H1 (cell line): ENCODE measurements at regions not wholly inside any gene's neighbourhood (a gene's known extent, or its start where the extent isn't known, plus 50 kb on each side); places are given as distances from the start of the nearest gene placed in this dataset.

Experiments used
- CTCF ChIA-PET: fragments of 300-600 bp; sonication (Branson Sonifier 250); formaldehyde crosslinking; loops from one replicate; lab custom pipeline; 2021; ENCODE audit not compliant: partially characterized antibody; lab: Charles Lee
- POLR2A ChIA-PET: fragments of 300-600 bp; sonication (Branson Sonifier 250); formaldehyde crosslinking; loops from one replicate; lab custom pipeline; 2021; ENCODE audit warnings: inconsistent platforms; ENCODE audit not compliant: partially characterized antibody; lab: Charles Lee
- DNase-seq, 2 experiments: peaks; one replicate each; pipeline versions ENCODE4 v3.0.0 to v3.0.0-alpha.2; 2010 to 2022; ENCODE audit warnings: low spot score in 2 of 2, low read depth in 1 of 2, mixed read lengths in 1 of 2
- FAIRE-seq: peaks from 2 replicates; lab custom pipeline; 2011; peaks lifted over from hg19 to GRCh38; lab: Jason Lieb, UNC
- H2AFZ ChIP-seq: 2 replicates; pipeline ENCODE4 v1.8.1; 2012; ENCODE audit warnings: low read length, inconsistent platforms
- H2AK5ac ChIP-seq: 2 replicates; pipeline ENCODE4 v1.6.1; 2013; ENCODE audit warnings: low read depth, low read length
- H2BK120ac ChIP-seq: replicated peaks from 2 replicates; pipeline ENCODE3; 2013; ENCODE audit warnings: low read depth, low read length, inconsistent platforms
- H2BK12ac ChIP-seq: 2 replicates; pipeline ENCODE4 v1.6.1; 2013; ENCODE audit warnings: low read depth, low read length
- H2BK15ac ChIP-seq: 2 replicates; pipeline ENCODE4 v1.6.1; 2013; ENCODE audit warnings: low read length
- H2BK20ac ChIP-seq: 2 replicates; pipeline ENCODE4 v1.6.1; 2013; ENCODE audit warnings: low read length
- H2BK5ac ChIP-seq: 2 replicates; pipeline ENCODE4 v1.6.1; 2013; ENCODE audit warnings: low read depth, low read length
- H3K14ac ChIP-seq: 2 replicates; pipeline ENCODE4 v1.6.1; 2013; ENCODE audit warnings: inconsistent platforms; ENCODE audit not compliant: insufficient read length
- H3K18ac ChIP-seq: 2 replicates; pipeline ENCODE4 v1.6.1; 2013; ENCODE audit warnings: low read length; ENCODE audit errors: extremely low read depth
- H3K23ac ChIP-seq: 2 replicates; pipeline ENCODE4 v1.6.1; 2013; ENCODE audit warnings: inconsistent platforms; ENCODE audit not compliant: insufficient read length
- H3K23me2 ChIP-seq: 2 replicates; pipeline ENCODE4 v1.6.1; 2013; ENCODE audit warnings: low read depth, low read length
- H3K27ac ChIP-seq: 2 replicates; pipeline ENCODE4 v1.6.1; 2011; ENCODE audit warnings: low read depth, low read length, inconsistent platforms
- H3K27me3 ChIP-seq, 4 experiments: replicated peaks in 1 of 4; 1 replicate in 1 of 4; 2 replicates in 3 of 4; pipeline versions ENCODE4 v1.6.1 to v1.8.1; 2011 to 2013; ENCODE audit warnings: low read length in 3 of 4, mild to moderate bottlenecking in 3 of 4, inconsistent platforms in 2 of 4, mixed read lengths in 2 of 4, moderate library complexity in 1 of 4; ENCODE audit not compliant: control insufficient read depth in 3 of 4, insufficient read depth in 3 of 4; ENCODE audit errors: extremely low read depth in 1 of 4
- H3K36me3 ChIP-seq, 4 experiments: 2 replicates each; pipeline versions ENCODE4 v1.6.1 to v1.8.1; 2011 to 2013; ENCODE audit warnings: mild to moderate bottlenecking in 4 of 4, low read length in 3 of 4, moderate library complexity in 2 of 4, control low read depth in 1 of 4, inconsistent platforms in 1 of 4; ENCODE audit not compliant: insufficient read depth in 4 of 4, control insufficient read depth in 2 of 4
- H3K4ac ChIP-seq: replicated peaks from 2 replicates; pipeline ENCODE3; 2013; ENCODE audit warnings: low read length, low read depth, mixed read lengths, inconsistent platforms; ENCODE audit not compliant: insufficient read length
- H3K4me1 ChIP-seq, 4 experiments: replicated peaks in 1 of 4; 1 replicate in 1 of 4; 2 replicates in 3 of 4; pipeline versions ENCODE4 v1.6.1 to v1.8.1; 2011 to 2013; ENCODE audit warnings: low read length in 3 of 4, inconsistent platforms in 2 of 4, mixed read lengths in 1 of 4; ENCODE audit not compliant: insufficient read depth in 4 of 4, control insufficient read depth in 3 of 4
- H3K4me2 ChIP-seq, 2 experiments: 2 replicates each; pipeline versions ENCODE4 v1.6.1 to v1.8.1; 2011 to 2013; ENCODE audit warnings: low read depth in 2 of 2, low read length in 2 of 2, control low read depth in 1 of 2, inconsistent platforms in 1 of 2, mild to moderate bottlenecking in 1 of 2; ENCODE audit not compliant: insufficient read depth in 1 of 2
- H3K4me3 ChIP-seq, 4 experiments: fragments of 200-600, 300-600 bp in 1 of 4; sonication (generic), shearing (Covaris generic), sonication (Bioruptor Twin) in 1 of 4; 2 replicates each; pipeline versions ENCODE4 v1.5.1 to v1.8.1; 2011 to 2016; ENCODE audit warnings: low read length in 4 of 4, low read depth in 3 of 4, control low read depth in 2 of 4, inconsistent platforms in 2 of 4, mild to moderate bottlenecking in 2 of 4, mixed read lengths in 1 of 4, moderate library complexity in 1 of 4; ENCODE audit not compliant: insufficient read depth in 2 of 4; ENCODE audit errors: extremely low read depth in 1 of 4
- H3K56ac ChIP-seq: replicated peaks from 2 replicates; pipeline ENCODE3; 2013; ENCODE audit warnings: low read depth, mild to moderate bottlenecking, mixed read lengths, low read length, inconsistent platforms; ENCODE audit not compliant: insufficient read length
- H3K79me1 ChIP-seq: 2 replicates; pipeline ENCODE4 v1.6.1; 2013; ENCODE audit warnings: low read depth, low read length, control low read depth
- H3K79me2 ChIP-seq, 2 experiments: 2 replicates each; pipeline versions ENCODE4 v1.6.1 to v1.8.1; 2012 to 2013; ENCODE audit warnings: low read length in 2 of 2, mild to moderate bottlenecking in 2 of 2, inconsistent platforms in 1 of 2; ENCODE audit not compliant: insufficient read depth in 2 of 2, control insufficient read depth in 1 of 2
- H3K9ac ChIP-seq, 4 experiments: replicated peaks in 1 of 4; 1 replicate in 1 of 4; 2 replicates in 3 of 4; pipeline versions ENCODE4 v1.6.1 to v1.8.1; 2011 to 2013; ENCODE audit warnings: low read depth in 3 of 4, low read length in 3 of 4, control low read depth in 2 of 4, mild to moderate bottlenecking in 2 of 4, moderate library complexity in 2 of 4, inconsistent platforms in 1 of 4; ENCODE audit errors: extremely low read depth in 1 of 4
- H3K9me3 ChIP-seq, 2 experiments: 2 replicates each; pipeline versions ENCODE4 v1.6.1 to v1.8.1; 2012 to 2013; ENCODE audit warnings: mild to moderate bottlenecking in 2 of 2, moderate library complexity in 2 of 2, control low read depth in 1 of 2, inconsistent platforms in 1 of 2, low read depth in 1 of 2, low read length in 1 of 2, mixed read lengths in 1 of 2; ENCODE audit not compliant: insufficient read depth in 2 of 2
- H4K20me1 ChIP-seq, 2 experiments: replicated peaks in 1 of 2; 2 replicates each; pipeline versions ENCODE3 to v1.8.1; 2011 to 2013; ENCODE audit warnings: inconsistent platforms in 2 of 2, low read length in 2 of 2, mild to moderate bottlenecking in 1 of 2; ENCODE audit not compliant: insufficient read depth in 2 of 2, control insufficient read depth in 1 of 2
- H4K5ac ChIP-seq: 2 replicates; pipeline ENCODE4 v1.6.1; 2013; ENCODE audit warnings: low read length, low read depth, mixed read lengths, inconsistent platforms; ENCODE audit not compliant: insufficient read length
- H4K8ac ChIP-seq: 2 replicates; pipeline ENCODE4 v1.8.0; 2013; ENCODE audit warnings: mild to moderate bottlenecking, moderate library complexity, low read length, inconsistent platforms; ENCODE audit not compliant: insufficient read depth; ENCODE audit errors: extremely low read depth
- H4K91ac ChIP-seq: replicated peaks from 2 replicates; pipeline ENCODE3; 2013; ENCODE audit warnings: low read length, mixed read lengths, inconsistent platforms; ENCODE audit not compliant: insufficient read length
- CHD1 ChIP-seq: IDR thresholded peaks from 2 replicates; pipeline ENCODE4 v1.6.1; 2012; ENCODE audit warnings: low read depth, low read length, improper control_type of control experiment
- KDM1A ChIP-seq: fragments of 200-600, 300-600 bp; sonication (generic); IDR thresholded peaks from 2 replicates; pipeline ENCODE4 v1.7.1; 2016; ENCODE audit warnings: mild to moderate bottlenecking, low read length, borderline replicate concordance
- WGBS, 2 experiments: shearing (Covaris generic) in 1 of 2; methylation state at CpG; one replicate each; pipeline versions ENCODE4 v1.1.6 to v1.1.7; 2013 to 2015; ENCODE audit warnings: low lambda C conversion rate in 2 of 2, mixed read lengths in 2 of 2, inconsistent platforms in 1 of 2, low coverage in 1 of 2, missing lambda C conversion rate in 1 of 2; ENCODE audit not compliant: insufficient replicate concordance in 2 of 2, insufficient coverage in 1 of 2, insufficient read length in 1 of 2; ENCODE audit errors: extremely low coverage in 1 of 2, missing lambda C conversion rate in 1 of 2; 5-methylcytosine and 5-hydroxymethylcytosine counted together
- TF ChIP-seq, protein P1 (sequence below): IDR thresholded peaks from 2 replicates; pipeline ENCODE4 v1.6.1; 2012; ENCODE audit warnings: inconsistent platforms
- TF ChIP-seq, protein P2 (sequence below): IDR thresholded peaks from 2 replicates; pipeline ENCODE4 v1.6.1; 2012; ENCODE audit warnings: low read length, inconsistent platforms

DNA sequence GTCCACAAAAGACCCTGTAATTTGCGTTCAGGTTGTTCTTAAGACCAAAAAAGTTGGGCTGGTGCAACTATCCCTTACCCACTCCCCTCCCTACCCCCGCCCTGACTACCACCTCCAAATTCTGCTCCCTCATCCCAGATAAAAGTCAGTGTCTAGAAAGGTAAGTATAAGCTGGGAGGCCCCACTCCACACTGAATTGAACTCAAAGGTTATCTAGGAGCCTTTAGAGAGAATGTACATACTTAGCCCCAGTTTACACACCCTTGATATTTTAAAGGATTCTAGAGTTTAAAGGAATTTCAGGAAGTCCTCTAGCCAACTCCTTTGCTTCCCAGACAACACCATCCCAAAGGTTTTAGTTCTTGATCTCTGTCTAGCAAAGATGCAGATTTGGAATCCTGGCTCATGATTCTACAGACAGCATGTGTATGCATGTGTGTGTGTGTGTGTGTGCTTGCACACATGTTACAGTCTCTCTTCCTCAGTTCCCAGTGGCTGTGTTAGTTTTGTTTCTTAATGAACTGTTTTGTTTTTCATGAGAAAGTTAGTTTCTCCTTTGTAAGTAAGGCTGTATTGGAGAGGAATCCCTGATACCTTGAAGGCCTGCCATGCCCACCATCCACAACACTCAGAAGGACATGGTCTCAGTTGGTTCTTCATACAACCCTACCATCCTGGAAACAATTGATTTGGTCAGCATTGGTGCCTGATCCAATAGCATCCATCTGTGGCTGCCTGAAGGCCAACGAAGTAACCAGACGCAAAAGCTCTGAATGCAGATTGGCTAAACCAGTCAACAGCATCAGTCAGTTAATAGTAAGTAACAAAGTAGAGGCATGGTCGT lies 281.3 kb downstream of the SOX9 start:
- H2AK5ac ChIP-seq = no peak overlapping the region
- ChIA-PET POLR2A (no interaction called here), CTCF (interaction anchor here (1.1 kb wide), 1 partner anchor 29 kb away, joined by 3 read pairs; no protein-coding TSS in a partner anchor)
- H4K20me1 ChIP-seq = no peaks in the 10 kb centered on the region
- no peak overlapping the region for H3K23ac ChIP-seq
- 83% methylated on average over 5 of the region's 5 CpGs; no CpG with 5 or more reads in 1 of the 2 experiments for WGBS, 2 experiments
- H3K9ac ChIP-seq = no peak overlapping the region
- no peak overlapping the region for H2BK20ac ChIP-seq
- no peaks in the 10 kb centered on the region for H3K79me2 ChIP-seq
- no peak overlapping the region for H2BK5ac ChIP-seq
- peaks cover 9 to 23% (median 17%) of the 10 kb centered on the region in 4 experiments; a peak in 5 of 7 replicates for H3K27me3 ChIP-seq
- H3K14ac ChIP-seq = no peak overlapping the region
- FAIRE-seq = no peak
- H3K9me3 ChIP-seq = no peaks in the 10 kb centered on the region
- H3K4me2 ChIP-seq = no peak overlapping the region
- H2AFZ ChIP-seq = no peak overlapping the region
- H2BK120ac ChIP-seq = no peak overlapping the region
- no peak overlapping the region for H4K8ac ChIP-seq
- no peak overlapping the region for H2BK12ac ChIP-seq
- no peaks in the 10 kb centered on the region for H3K23me2 ChIP-seq
- H4K5ac ChIP-seq = no peak overlapping the region
- H3K79me1 ChIP-seq = no peaks in the 10 kb centered on the region
- H3K36me3 ChIP-seq = no peaks in the 10 kb centered on the region
- no peak for TF ChIP-seq CHD1
- TF ChIP-seq, protein P1, sequence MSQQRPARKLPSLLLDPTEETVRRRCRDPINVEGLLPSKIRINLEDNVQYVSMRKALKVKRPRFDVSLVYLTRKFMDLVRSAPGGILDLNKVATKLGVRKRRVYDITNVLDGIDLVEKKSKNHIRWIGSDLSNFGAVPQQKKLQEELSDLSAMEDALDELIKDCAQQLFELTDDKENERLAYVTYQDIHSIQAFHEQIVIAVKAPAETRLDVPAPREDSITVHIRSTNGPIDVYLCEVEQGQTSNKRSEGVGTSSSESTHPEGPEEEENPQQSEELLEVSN = no peak
- TF ChIP-seq KDM1A = no peak
- TF ChIP-seq, protein P2, sequence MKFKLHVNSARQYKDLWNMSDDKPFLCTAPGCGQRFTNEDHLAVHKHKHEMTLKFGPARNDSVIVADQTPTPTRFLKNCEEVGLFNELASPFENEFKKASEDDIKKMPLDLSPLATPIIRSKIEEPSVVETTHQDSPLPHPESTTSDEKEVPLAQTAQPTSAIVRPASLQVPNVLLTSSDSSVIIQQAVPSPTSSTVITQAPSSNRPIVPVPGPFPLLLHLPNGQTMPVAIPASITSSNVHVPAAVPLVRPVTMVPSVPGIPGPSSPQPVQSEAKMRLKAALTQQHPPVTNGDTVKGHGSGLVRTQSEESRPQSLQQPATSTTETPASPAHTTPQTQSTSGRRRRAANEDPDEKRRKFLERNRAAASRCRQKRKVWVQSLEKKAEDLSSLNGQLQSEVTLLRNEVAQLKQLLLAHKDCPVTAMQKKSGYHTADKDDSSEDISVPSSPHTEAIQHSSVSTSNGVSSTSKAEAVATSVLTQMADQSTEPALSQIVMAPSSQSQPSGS = no peak
- no peak overlapping the region for H3K56ac ChIP-seq
- H4K91ac ChIP-seq = no peak overlapping the region
- no peak overlapping the region for H3K4me3 ChIP-seq
- no peak overlapping the region for H3K4ac ChIP-seq
- no peak overlapping the region for H3K18ac ChIP-seq
- no peak for DNase-seq
- H2BK15ac ChIP-seq = no peak overlapping the region
- H3K27ac ChIP-seq = no peak overlapping the region
- H3K4me1 ChIP-seq = no peaks in the 10 kb centered on the region; a peak in 1 of 7 replicates
